HepG2 (cell line): ENCODE measurements at regions not wholly inside any gene's neighbourhood (a gene's known extent, or its start where the extent isn't known, plus 50 kb on each side); places are given as distances from the start of the nearest gene placed in this dataset.

ENCODE experiments used
- ATAC-seq: fragments of 200-7000 bp; cut with Tn5 transposase; 3 replicates; pipeline ENCODE4 v1.9.1; 2020; ENCODE audit warnings: mild to moderate bottlenecking, moderate library complexity
- BruUV-seq: library from RNA; stranded (reverse); fragments of 400-500 nt; replicated peaks from 2 replicates; lab custom pipeline; 2021; lab: Mats Ljungman, UMichigan
- CTCF ChIA-PET: fragments of 300-600 bp; formaldehyde crosslinking; extraction: SDS; loops from one replicate; lab custom pipeline; 2021; ENCODE audit warnings: low total read pairs, inconsistent platforms, low intra/inter-chr PET ratio; lab: Yijun Ruan, JAX
- POLR2A ChIA-PET: fragments of 350-600 bp; sonication (Branson Sonifier 250); formaldehyde crosslinking; loops from one replicate; lab custom pipeline; 2020; ENCODE audit warnings: antibody characterized with exemption, inconsistent platforms; lab: Yijun Ruan, JAX
- DNase-seq: peaks from one replicate; pipeline ENCODE4 v3.0.0-alpha.2; 2015; ENCODE audit warnings: low spot score
- FAIRE-seq: peaks from 3 replicates; lab custom pipeline; 2011; peaks lifted over from hg19 to GRCh38; lab: Jason Lieb, UNC
- H2AFZ ChIP-seq: one replicate; pipeline ENCODE4 v1.6.1; 2011; ENCODE audit warnings: low read length, inconsistent platforms
- H3K27ac ChIP-seq: fragments of 300-600 bp; 3 replicates; pipeline ENCODE4 v1.8.0; 2011; ENCODE audit warnings: mixed run types, mild to moderate bottlenecking, mixed read lengths, low read length, inconsistent platforms; ENCODE audit not compliant: insufficient read depth; ENCODE audit errors: extremely low read length
- H3K27me3 ChIP-seq, 2 experiments: fragments of 200-600 bp in 1 of 2; 2 replicates in 1 of 2; 3 replicates in 1 of 2; pipeline versions ENCODE4 v1.6.0 to v1.8.0; 2011; ENCODE audit warnings: low read length in 2 of 2, mild to moderate bottlenecking in 2 of 2, moderate library complexity in 2 of 2, inconsistent platforms in 1 of 2; ENCODE audit not compliant: insufficient read depth in 2 of 2, control insufficient read depth in 1 of 2
- H3K36me3 ChIP-seq, 2 experiments: fragments of 200-600 bp in 1 of 2; replicated peaks in 1 of 2; 2 replicates in 1 of 2; 3 replicates in 1 of 2; pipeline versions ENCODE4 v1.5.1 to v1.8.0; 2011; ENCODE audit warnings: low read length in 2 of 2, inconsistent platforms in 1 of 2; ENCODE audit not compliant: insufficient read depth in 2 of 2, control insufficient read depth in 1 of 2
- H3K4me1 ChIP-seq: 2 replicates; pipeline ENCODE4 v1.5.1; 2012; ENCODE audit warnings: low read length, inconsistent platforms; ENCODE audit not compliant: insufficient read depth
- H3K4me2 ChIP-seq: 2 replicates; pipeline ENCODE4 v1.6.0; 2011; ENCODE audit warnings: low read depth, low read length, inconsistent platforms
- H3K4me3 ChIP-seq, 3 experiments: fragments of 200-600 bp in 1 of 3; sonication (generic), shearing (Covaris generic) in 1 of 3; replicated peaks in 1 of 3; 2 replicates each; pipeline ENCODE4 v1.5.1; 2011 to 2016; ENCODE audit warnings: low read length in 3 of 3, inconsistent platforms in 2 of 3, low read depth in 2 of 3, mild to moderate bottlenecking in 2 of 3, control low read depth in 1 of 3, mixed read lengths in 1 of 3; ENCODE audit not compliant: insufficient read depth in 1 of 3
- H3K79me2 ChIP-seq: one replicate; pipeline ENCODE4 v1.6.1; 2011; ENCODE audit warnings: low read length, inconsistent platforms; ENCODE audit not compliant: insufficient read depth
- H3K9ac ChIP-seq: 2 replicates; pipeline ENCODE4 v1.6.0; 2011; ENCODE audit warnings: mild to moderate bottlenecking, low read depth, low read length, inconsistent platforms; ENCODE audit not compliant: insufficient read depth
- H3K9me3 ChIP-seq: 2 replicates; pipeline ENCODE4 v1.5.1; 2012; ENCODE audit warnings: mild to moderate bottlenecking, low read length
- H4K20me1 ChIP-seq: 2 replicates; pipeline ENCODE4 v1.6.0; 2011; ENCODE audit warnings: inconsistent platforms, mild to moderate bottlenecking, low read length, moderate library complexity; ENCODE audit not compliant: insufficient read depth
- ATM ChIP-seq: fragments of 450-650 bp; IDR thresholded peaks from 2 replicates; pipeline ENCODE4 v1.7.1; 2017; ENCODE audit warnings: mild to moderate bottlenecking, borderline replicate concordance
- EEA1 ChIP-seq: sonication (generic); formaldehyde crosslinking; IDR thresholded peaks from 2 replicates; pipeline ENCODE4 v1.5.1; 2020; ENCODE audit warnings: mild to moderate bottlenecking, missing genetic modification reagents, borderline replicate concordance
- FOSL1 ChIP-seq: sonication (generic); formaldehyde crosslinking; IDR thresholded peaks from 2 replicates; pipeline ENCODE4 v1.9.0; 2021; ENCODE audit warnings: missing genetic modification reagents, borderline replicate concordance
- SRF ChIP-seq: IDR thresholded peaks from 2 replicates; pipeline ENCODE4 v1.6.1; 2011; ENCODE audit warnings: mild to moderate bottlenecking, low read depth, low read length, moderate library complexity
- YEATS2 ChIP-seq: sonication (generic); formaldehyde crosslinking; IDR thresholded peaks from 2 replicates; pipeline ENCODE4 v1.4.0; 2020; ENCODE audit warnings: missing genetic modification reagents, borderline replicate concordance
- ZNF256 ChIP-seq: sonication (generic); formaldehyde crosslinking; conservative IDR thresholded peaks from 2 replicates; pipeline ENCODE4 v1.4.0; 2020; ENCODE audit warnings: missing genetic modification reagents
- ZNF607 ChIP-seq: sonication (generic); formaldehyde crosslinking; IDR thresholded peaks from 2 replicates; pipeline ENCODE4 v1.5.1; 2020; ENCODE audit warnings: missing genetic modification reagents, mild to moderate bottlenecking, borderline replicate concordance
- WGBS: methylation state at CpG from one replicate; pipeline ENCODE4 v1.1.6; 2017; ENCODE audit warnings: low lambda C conversion rate; 5-methylcytosine and 5-hydroxymethylcytosine counted together
- in situ Hi-C: cut with HindIII; loops from 2 replicates; pipeline ENCODE4 v1.10.0; 2017; ENCODE audit warnings: low pct_unique_long_range_greater_than_20kb; ENCODE audit not compliant: extremely low pct_ligation_motif_present
- intact Hi-C: fragments of 100-400 bp; cut with micrococcal nuclease; formaldehyde crosslinking; loops from one replicate; pipeline ENCODE4 v1.10.0; 2022; ENCODE audit not compliant: unreplicated experiment
- TF ChIP-seq, protein P1 (sequence below): sonication (generic); formaldehyde crosslinking; IDR thresholded peaks from 2 replicates; pipeline ENCODE4 v1.4.0; 2020; ENCODE audit warnings: missing genetic modification reagents, mild to moderate bottlenecking, borderline replicate concordance
- TF ChIP-seq, protein P2 (sequence below): sonication (generic); formaldehyde crosslinking; IDR thresholded peaks from 2 replicates; pipeline ENCODE4 v1.9.0; 2021; ENCODE audit warnings: missing genetic modification reagents, borderline replicate concordance
- TF ChIP-seq, protein P3 (sequence below): sonication (generic); formaldehyde crosslinking; IDR thresholded peaks from 2 replicates; pipeline ENCODE4 v1.9.0; 2021; ENCODE audit warnings: missing genetic modification reagents, borderline replicate concordance
- TF ChIP-seq, protein P4 (sequence below): sonication (generic); formaldehyde crosslinking; IDR thresholded peaks from 2 replicates; pipeline ENCODE4 v1.5.0; 2020; ENCODE audit warnings: missing genetic modification reagents

DNA sequence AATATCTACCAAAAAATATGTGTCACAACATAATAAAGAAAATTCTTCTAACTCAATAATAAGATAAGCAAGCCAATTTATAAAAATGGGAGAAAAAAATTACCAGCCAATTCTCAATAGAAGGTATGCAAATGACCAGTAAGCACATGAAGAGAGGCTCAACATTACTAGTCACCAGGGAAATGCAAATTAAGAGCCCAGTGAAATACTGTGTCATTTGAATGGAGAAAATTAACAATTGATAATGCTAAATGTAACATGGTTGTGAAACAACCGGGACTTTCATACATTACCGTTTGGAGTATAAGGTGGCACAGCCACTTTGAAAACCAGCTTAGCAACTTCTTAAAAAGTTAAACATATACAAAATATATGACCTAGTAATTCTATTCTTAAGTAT lies 460.7 kb downstream of the IGSF11 start (continued):
- TF ChIP-seq FOSL1 (CRISPR knock-in tag): no peak

DNA sequence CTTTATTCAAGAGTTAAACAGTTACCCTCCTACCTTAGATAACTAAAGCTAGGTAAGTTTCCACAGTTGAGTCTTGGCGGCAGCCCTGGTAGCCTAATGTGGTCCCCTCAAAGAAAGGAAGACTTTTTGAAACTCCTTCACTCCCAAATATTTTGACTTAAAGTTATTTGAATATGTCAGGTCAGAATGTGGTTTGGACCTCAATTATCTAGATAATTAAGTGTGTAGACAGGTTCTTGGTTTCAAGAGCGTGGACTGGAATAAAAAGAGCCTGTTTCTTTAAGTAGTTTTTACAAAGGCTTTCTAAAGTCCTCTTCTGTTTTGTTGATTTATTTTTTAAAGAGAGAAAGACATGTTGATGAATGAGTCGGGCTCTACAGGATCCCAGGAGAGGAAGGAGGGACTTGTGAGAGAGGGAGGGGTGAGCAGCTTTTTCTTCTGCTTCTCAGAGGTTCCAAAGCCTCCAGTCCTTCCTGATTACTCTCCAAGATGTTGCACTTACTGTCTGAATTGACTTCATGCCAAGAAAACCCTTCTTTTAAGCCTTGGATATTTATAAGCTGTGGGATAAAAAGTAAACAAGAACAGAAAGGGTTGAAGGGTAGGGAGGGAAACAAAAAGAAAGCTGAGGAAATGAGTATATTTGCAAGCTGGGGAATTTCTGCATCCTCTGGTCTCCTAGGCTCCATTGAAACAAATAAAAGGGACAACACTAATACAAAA lies 457.4 kb downstream of the IGSF11 start:
- in situ Hi-C loops (no loop called here), intact Hi-C loops (no loop called here)
- Histone ChIP-seq H2AFZ (no peak overlapping the region), H3K27ac (no peak overlapping the region), H3K9me3 (no peaks in the 10 kb centered on the region), H3K4me2 (no peak overlapping the region), H3K36me3 (no peaks in the 10 kb centered on the region), H3K27me3 (no peaks in the 10 kb centered on the region; a peak in 1 of 5 replicates), H4K20me1 (no peaks in the 10 kb centered on the region), H3K9ac (no peak overlapping the region), H3K4me3 (no peak overlapping the region), H3K79me2 (no peaks in the 10 kb centered on the region), H3K4me1 (no peaks in the 10 kb centered on the region)
- WGBS: 6% methylated on average over 3 of the region's 3 CpGs
- ChIA-PET POLR2A (no interaction called here), CTCF (no interaction called here)
- no peak for ATAC-seq
- DNase-seq: no peak
- FAIRE-seq: no peak
- BruUV-seq: no TSS peak
- TF ChIP-seq, protein P1, sequence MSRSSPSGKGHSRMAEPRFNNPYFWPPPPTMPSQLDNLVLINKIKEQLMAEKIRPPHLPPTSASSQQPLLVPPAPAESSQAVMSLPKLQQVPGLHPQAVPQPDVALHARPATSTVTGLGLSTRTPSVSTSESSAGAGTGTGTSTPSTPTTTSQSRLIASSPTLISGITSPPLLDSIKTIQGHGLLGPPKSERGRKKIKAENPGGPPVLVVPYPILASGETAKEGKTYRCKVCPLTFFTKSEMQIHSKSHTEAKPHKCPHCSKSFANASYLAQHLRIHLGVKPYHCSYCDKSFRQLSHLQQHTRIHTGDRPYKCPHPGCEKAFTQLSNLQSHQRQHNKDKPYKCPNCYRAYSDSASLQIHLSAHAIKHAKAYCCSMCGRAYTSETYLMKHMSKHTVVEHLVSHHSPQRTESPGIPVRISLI (CRISPR knock-in tag): no peak
- TF ChIP-seq SRF: no peak
- TF ChIP-seq ZNF256 (CRISPR knock-in tag): no peak
- no peak for TF ChIP-seq ATM
- no peak for TF ChIP-seq ZNF607 (CRISPR knock-in tag)
- TF ChIP-seq, protein P2, sequence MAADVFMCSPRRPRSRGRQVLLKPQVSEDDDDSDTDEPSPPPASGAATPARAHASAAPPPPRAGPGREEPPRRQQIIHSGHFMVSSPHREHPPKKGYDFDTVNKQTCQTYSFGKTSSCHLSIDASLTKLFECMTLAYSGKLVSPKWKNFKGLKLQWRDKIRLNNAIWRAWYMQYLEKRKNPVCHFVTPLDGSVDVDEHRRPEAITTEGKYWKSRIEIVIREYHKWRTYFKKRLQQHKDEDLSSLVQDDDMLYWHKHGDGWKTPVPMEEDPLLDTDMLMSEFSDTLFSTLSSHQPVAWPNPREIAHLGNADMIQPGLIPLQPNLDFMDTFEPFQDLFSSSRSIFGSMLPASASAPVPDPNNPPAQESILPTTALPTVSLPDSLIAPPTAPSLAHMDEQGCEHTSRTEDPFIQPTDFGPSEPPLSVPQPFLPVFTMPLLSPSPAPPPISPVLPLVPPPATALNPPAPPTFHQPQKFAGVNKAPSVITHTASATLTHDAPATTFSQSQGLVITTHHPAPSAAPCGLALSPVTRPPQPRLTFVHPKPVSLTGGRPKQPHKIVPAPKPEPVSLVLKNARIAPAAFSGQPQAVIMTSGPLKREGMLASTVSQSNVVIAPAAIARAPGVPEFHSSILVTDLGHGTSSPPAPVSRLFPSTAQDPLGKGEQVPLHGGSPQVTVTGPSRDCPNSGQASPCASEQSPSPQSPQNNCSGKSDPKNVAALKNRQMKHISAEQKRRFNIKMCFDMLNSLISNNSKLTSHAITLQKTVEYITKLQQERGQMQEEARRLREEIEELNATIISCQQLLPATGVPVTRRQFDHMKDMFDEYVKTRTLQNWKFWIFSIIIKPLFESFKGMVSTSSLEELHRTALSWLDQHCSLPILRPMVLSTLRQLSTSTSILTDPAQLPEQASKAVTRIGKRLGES (CRISPR knock-in tag): no peak
- TF ChIP-seq, protein P3, sequence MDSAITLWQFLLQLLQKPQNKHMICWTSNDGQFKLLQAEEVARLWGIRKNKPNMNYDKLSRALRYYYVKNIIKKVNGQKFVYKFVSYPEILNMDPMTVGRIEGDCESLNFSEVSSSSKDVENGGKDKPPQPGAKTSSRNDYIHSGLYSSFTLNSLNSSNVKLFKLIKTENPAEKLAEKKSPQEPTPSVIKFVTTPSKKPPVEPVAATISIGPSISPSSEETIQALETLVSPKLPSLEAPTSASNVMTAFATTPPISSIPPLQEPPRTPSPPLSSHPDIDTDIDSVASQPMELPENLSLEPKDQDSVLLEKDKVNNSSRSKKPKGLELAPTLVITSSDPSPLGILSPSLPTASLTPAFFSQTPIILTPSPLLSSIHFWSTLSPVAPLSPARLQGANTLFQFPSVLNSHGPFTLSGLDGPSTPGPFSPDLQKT: no peak
- TF ChIP-seq, protein P4, sequence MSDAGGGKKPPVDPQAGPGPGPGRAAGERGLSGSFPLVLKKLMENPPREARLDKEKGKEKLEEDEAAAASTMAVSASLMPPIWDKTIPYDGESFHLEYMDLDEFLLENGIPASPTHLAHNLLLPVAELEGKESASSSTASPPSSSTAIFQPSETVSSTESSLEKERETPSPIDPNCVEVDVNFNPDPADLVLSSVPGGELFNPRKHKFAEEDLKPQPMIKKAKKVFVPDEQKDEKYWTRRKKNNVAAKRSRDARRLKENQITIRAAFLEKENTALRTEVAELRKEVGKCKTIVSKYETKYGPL: no peak
- no peak for TF ChIP-seq EEA1 (CRISPR knock-in tag)
- TF ChIP-seq YEATS2 (CRISPR knock-in tag): no peak
